ENCODE measurements at regions not wholly inside any gene's neighbourhood (a gene's known extent, or its start where the extent isn't known, plus 50 kb on each side); places are given as distances from the start of the nearest gene placed in this dataset.

- Histone ChIP-seq H3K9me3 (no peaks in the 10 kb centered on the region), H3K4me1 (ENCODE audit: low read depth) (no peaks in the 10 kb centered on the region), H3K36me3 (ENCODE audit: low read depth) (no peaks in the 10 kb centered on the region), H3K4me3 (no peak overlapping the region)
- no peak for ATAC-seq
- TF ChIP-seq, protein P1, sequence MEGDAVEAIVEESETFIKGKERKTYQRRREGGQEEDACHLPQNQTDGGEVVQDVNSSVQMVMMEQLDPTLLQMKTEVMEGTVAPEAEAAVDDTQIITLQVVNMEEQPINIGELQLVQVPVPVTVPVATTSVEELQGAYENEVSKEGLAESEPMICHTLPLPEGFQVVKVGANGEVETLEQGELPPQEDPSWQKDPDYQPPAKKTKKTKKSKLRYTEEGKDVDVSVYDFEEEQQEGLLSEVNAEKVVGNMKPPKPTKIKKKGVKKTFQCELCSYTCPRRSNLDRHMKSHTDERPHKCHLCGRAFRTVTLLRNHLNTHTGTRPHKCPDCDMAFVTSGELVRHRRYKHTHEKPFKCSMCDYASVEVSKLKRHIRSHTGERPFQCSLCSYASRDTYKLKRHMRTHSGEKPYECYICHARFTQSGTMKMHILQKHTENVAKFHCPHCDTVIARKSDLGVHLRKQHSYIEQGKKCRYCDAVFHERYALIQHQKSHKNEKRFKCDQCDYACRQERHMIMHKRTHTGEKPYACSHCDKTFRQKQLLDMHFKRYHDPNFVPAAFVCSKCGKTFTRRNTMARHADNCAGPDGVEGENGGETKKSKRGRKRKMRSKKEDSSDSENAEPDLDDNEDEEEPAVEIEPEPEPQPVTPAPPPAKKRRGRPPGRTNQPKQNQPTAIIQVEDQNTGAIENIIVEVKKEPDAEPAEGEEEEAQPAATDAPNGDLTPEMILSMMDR (IDR thresholded peaks at IDR 0.05), result no peak
- no peak for DNase-seq
- intact Hi-C loops (cut with DNase I, micrococcal nuclease), result no loop called here
Measured at GRCh38 chr2:56540916-56541315, 357.1 kb downstream of the CCDC85A start.

DNA sequence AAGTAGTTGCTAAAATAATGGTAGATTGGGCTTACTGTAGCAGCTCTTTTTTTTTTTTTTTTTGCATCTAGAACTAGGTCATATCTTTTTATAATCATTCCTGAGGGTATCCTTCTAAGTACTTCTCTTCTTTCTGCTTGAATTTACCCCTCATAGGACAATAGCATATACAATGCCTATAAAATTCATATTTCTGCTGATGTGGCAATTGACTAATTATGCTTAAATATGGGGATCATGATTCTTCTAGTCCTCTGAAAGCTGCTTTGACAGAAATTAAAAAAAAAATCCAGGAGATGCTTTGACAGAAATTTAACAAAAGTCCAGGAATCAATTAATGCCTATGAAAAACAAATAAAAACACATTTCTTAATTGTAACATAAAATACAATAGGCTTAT lies 358.4 kb downstream of the CCDC85A start:
- DNase-seq (no peak), ATAC-seq (no peak)
- Histone ChIP-seq H3K4me3 (no peak overlapping the region), H3K9me3 (no peaks in the 10 kb centered on the region), H3K4me1 (ENCODE audit: low read depth) (no peaks in the 10 kb centered on the region), H3K36me3 (ENCODE audit: low read depth) (no peaks in the 10 kb centered on the region)
- TF ChIP-seq, protein P1 (IDR thresholded peaks at IDR 0.05), result no peak
- intact Hi-C loops (cut with DNase I, micrococcal nuclease), result no loop called here

DNA sequence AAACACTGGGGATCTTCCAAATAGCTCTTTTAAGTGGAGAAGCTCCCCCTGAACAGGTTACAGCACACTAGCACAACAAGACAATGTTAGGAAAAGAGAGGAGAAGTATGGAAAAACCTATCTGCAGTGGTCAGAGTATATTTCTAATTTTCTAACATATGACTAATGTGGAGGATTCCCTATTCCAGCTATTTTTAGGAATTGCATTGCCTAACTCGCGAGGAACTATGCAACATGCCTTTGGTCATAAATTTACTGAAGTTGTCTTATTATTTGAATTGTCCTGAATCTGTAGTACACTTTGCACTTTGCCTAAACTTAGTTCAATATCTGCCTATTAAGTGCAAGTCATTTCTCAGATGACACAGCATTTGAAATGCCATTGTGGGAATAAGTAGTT lies 381.4 kb downstream of the CCDC85A start:
- no peak overlapping the region for H3K4me3 ChIP-seq
- ATAC-seq (no peak), DNase-seq (no peak)
- no peaks in the 10 kb centered on the region for H3K4me1 ChIP-seq (ENCODE audit: low read depth)
- intact Hi-C loops (cut with DNase I, micrococcal nuclease), result no loop called here
- H3K9me3 ChIP-seq, result no peaks in the 10 kb centered on the region
- TF ChIP-seq, protein P1 (IDR thresholded peaks at IDR 0.05), result no peak
- no peaks in the 10 kb centered on the region for H3K36me3 ChIP-seq (ENCODE audit: low read depth)

DNA sequence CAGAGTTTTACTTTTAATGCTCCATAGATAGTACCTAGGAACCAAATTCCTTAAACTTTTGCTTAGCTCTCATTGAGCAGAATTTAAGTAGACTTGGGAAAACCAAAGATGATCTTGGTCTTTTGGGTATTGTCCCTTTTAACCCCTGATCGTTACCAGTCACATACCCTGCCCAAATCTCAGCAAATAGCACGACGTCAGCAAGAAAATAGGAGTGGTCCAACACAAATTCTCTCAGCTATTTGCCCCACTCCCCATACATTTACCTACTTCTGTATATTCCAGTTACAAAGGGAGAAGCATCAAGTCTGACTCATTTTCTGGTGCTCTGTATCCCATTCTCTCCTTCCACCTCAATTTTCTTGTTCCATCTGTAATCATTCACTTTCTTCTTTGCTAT lies 387.3 kb downstream of the CCDC85A start:
- TF ChIP-seq, protein P1 (IDR thresholded peaks at IDR 0.05), result no peak
- no peak for ATAC-seq
- Histone ChIP-seq H3K9me3 (no peaks in the 10 kb centered on the region), H3K4me3 (no peak overlapping the region), H3K36me3 (ENCODE audit: low read depth) (no peaks in the 10 kb centered on the region), H3K4me1 (ENCODE audit: low read depth) (no peaks in the 10 kb centered on the region)
- no peak for DNase-seq
- intact Hi-C loops (cut with DNase I, micrococcal nuclease), result no loop called here

DNA sequence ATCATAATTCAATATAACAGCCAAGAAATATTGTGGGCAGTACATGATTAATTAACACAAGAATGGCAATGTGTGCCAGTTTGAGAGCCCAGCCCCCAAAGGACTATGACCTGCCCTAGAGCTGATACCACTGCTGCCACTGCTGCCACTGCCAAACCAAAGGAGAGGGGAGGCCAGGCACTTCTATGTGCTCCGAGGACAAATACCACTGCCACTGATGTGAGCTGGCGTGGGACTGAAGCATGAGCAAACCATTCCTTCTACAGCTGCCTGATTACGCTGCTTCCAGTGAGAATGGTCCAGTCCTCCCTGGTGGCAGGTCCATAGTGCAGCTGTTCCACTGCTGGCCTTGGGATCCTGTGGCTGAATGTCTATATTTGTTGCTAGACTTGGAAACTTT lies 392.2 kb downstream of the CCDC85A start:
- intact Hi-C loops (cut with DNase I, micrococcal nuclease), result no loop called here

More for the DNA sequence above, 392.2 kb downstream of the CCDC85A start:
- TF ChIP-seq, protein P1 (IDR thresholded peaks at IDR 0.05), result no peak
- no peak for DNase-seq
- H3K9me3 ChIP-seq, result peaks cover 3% of the 10 kb centered on the region
- no peak for ATAC-seq
- no peaks in the 10 kb centered on the region for H3K36me3 ChIP-seq (ENCODE audit: low read depth)
- H3K4me3 ChIP-seq, result no peak overlapping the region
- no peaks in the 10 kb centered on the region for H3K4me1 ChIP-seq (ENCODE audit: low read depth)
